Sigmoid colon (tissue), 4 donors: ENCODE measurements at regions not wholly inside any gene's neighbourhood (a gene's known extent, or its start where the extent isn't known, plus 50 kb on each side); places are given as distances from the start of the nearest gene placed in this dataset.

Source experiments
- CTCF ChIP-seq, 4 experiments: fragments of 450-650 bp in 3 of 4; fragments of 200-600 bp in 1 of 4; IDR thresholded peaks; one replicate each; pipeline ENCODE4 v1.5.1; 2016 to 2019; ENCODE audit warnings: antibody characterized with exemption in 4 of 4, mild to moderate bottlenecking in 3 of 4, moderate library complexity in 2 of 4
- EP300 ChIP-seq, 4 donors: sonication (generic); formaldehyde crosslinking; IDR thresholded peaks; one replicate each; pipeline ENCODE4 v1.6.1; 2017; ENCODE audit warnings: antibody characterized with exemption in 4 of 4
- POLR2A ChIP-seq, 2 donors: fragments of 450-650 bp; IDR thresholded peaks; one replicate each; pipeline ENCODE4 v1.6.1; 2016; ENCODE audit warnings: antibody characterized with exemption in 2 of 2, mild to moderate bottlenecking in 2 of 2, moderate library complexity in 2 of 2

DNA sequence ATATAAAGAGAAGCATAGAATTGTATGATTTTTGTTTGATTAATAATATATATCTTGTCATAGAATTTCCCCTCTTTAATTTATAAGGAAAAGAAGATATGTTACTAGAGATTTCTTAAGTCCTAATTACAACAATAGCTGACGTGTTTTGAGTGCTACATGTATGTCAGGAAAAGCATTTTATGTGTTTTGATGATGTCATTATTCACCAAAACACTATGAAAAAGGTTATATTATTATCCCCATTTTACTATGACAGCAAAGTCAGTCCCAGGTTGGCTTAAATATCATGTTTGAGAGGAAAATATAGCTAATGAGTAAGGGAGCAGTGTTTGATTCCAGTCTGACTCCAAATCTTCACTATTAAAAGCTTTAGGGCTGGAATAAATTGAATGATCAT is 428.4 kb upstream of the GOLIM4 start:
- no peak for TF ChIP-seq EP300 (IDR thresholded peaks at IDR 0.05)
- TF ChIP-seq CTCF (IDR thresholded peaks at IDR 0.05): no peak
- no peak for TF ChIP-seq POLR2A (IDR thresholded peaks at IDR 0.05)
